Duodenal mucosa (tissue), 2 donors: ENCODE measurements at regions not wholly inside any gene's neighbourhood (a gene's known extent, or its start where the extent isn't known, plus 50 kb on each side); places are given as distances from the start of the nearest gene placed in this dataset.

ENCODE experiments used
- H3K27ac ChIP-seq: one replicate; pipeline ENCODE4 v1.7.0; 2013; ENCODE audit warnings: low read depth, low read length
- H3K27me3 ChIP-seq, 2 donors: one replicate each; pipeline ENCODE4 v1.7.0; 2013; ENCODE audit warnings: low read length in 2 of 2, control low read depth in 1 of 2; ENCODE audit not compliant: insufficient read depth in 2 of 2, control insufficient read depth in 1 of 2
- H3K36me3 ChIP-seq, 2 donors: one replicate each; pipeline ENCODE4 v1.7.0; 2013; ENCODE audit warnings: low read length in 2 of 2, control low read depth in 1 of 2; ENCODE audit not compliant: insufficient read depth in 2 of 2, control insufficient read depth in 1 of 2
- H3K4me1 ChIP-seq, 2 donors: one replicate each; pipeline ENCODE4 v1.7.0; 2013; ENCODE audit warnings: low read length in 2 of 2, control low read depth in 1 of 2; ENCODE audit not compliant: insufficient read depth in 2 of 2, control insufficient read depth in 1 of 2
- H3K4me3 ChIP-seq, 2 donors: one replicate each; pipeline ENCODE4 v1.7.0; 2013; ENCODE audit warnings: low read length in 2 of 2, low read depth in 1 of 2
- H3K9ac ChIP-seq, 2 donors: one replicate each; pipeline ENCODE4 v1.7.0; 2013; ENCODE audit warnings: low read length in 2 of 2, low read depth in 1 of 2
- H3K9me3 ChIP-seq, 2 donors: one replicate each; pipeline ENCODE4 v1.7.0; 2013; ENCODE audit warnings: low read length in 2 of 2, control low read depth in 1 of 2; ENCODE audit not compliant: control insufficient read depth in 1 of 2

DNA sequence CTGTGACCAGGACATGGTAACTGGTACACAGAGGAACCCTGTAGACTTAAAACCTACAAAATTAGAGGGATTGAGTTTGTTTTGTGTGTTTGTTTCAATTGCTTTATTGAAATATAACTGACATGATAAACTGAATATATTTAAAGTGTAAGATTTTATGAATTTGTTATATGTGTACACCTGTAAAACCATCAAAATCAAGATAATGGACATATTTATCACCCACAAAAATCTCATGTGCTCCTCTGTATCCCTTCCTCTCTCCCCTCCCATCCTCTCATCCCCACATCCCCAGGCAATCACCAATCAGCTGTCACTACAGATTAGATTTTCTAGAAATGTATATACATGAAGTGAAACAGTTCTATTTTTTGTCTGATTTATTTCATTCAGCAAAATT is 565.5 kb downstream of the NOVA1 start:
- Histone ChIP-seq H3K4me3 (no peak overlapping the region), H3K9me3 (peaks cover 0 to 10% of the 10 kb centered on the region in 2 donors)

DNA sequence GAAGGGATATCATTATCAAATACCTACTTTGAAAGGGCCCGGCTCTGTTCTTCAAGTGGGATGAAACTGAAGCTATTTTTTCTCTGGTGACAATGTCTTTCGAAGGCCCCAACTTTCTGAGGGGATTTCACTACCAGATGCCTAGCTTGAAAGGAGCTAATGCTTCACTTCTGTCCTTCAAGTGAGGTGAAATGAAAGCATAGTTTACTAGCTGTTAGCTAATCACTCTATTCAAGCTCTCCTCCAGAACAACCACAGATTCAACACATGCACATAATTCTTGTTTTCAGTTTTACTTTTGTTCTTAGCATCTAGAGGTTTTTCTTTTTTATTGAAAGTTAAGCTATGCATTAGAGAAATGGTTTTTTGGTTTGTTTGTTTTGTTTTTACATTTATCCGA is 571.4 kb downstream of the NOVA1 start:
- peaks cover 0 to 4% of the 10 kb centered on the region in 2 donors for H3K9me3 ChIP-seq
- no peaks in the 10 kb centered on the region for H3K4me1 ChIP-seq
- no peak overlapping the region for H3K27ac ChIP-seq
- no peak overlapping the region for H3K4me3 ChIP-seq
- no peaks in the 10 kb centered on the region for H3K27me3 ChIP-seq
- no peak overlapping the region for H3K9ac ChIP-seq
- no peaks in the 10 kb centered on the region for H3K36me3 ChIP-seq

More for the DNA sequence above, 565.5 kb downstream of the NOVA1 start:
- Histone ChIP-seq H3K36me3 (no peaks in the 10 kb centered on the region), H3K27ac (no peak overlapping the region), H3K9ac (no peak overlapping the region), H3K4me1 (no peaks in the 10 kb centered on the region), H3K27me3 (no peaks in the 10 kb centered on the region)

DNA sequence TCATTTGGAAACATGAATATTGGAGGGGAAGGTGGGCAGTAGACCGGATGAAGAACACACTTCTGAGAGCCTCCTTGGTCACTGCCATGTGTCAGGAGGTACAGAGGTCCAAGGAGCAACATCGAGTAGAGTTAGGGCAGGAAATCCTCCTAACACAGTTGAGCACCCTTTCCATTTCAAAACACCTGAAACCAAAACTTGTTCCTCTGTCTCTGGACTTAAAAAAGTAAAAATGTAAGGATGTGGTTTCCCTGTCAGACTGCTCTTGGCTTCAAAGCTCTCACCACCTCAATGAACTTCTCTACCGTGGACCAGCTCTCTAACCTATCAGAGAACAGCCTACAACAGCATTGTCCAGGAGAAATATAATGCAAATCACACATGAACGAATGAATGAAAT is 573.9 kb downstream of the NOVA1 start:
- Histone ChIP-seq H3K36me3 (no peaks in the 10 kb centered on the region), H3K27me3 (no peaks in the 10 kb centered on the region), H3K4me3 (no peak overlapping the region), H3K9me3 (peaks cover 0 to 4% of the 10 kb centered on the region in 2 donors), H3K4me1 (no peaks in the 10 kb centered on the region), H3K27ac (no peak overlapping the region), H3K9ac (no peak overlapping the region)

DNA sequence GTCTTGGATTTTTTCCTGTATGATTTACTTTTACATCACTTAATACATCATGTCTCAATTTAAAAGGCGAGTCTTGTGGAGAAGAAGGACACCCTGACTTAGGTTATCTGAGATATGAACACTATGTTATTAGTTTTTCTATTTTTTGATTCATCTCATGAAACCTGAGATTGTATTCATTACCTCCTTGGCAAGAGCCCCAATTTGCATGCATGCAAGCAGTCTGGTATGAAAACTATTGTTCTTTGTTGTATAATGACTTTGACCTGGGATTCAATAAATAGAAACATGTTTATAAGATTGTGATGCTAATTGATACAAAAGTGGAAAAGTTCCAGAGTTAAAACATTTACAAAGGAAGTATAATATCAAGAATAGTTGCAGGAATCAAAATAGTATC is 576.1 kb downstream of the NOVA1 start:
- Histone ChIP-seq H3K36me3 (no peaks in the 10 kb centered on the region), H3K4me3 (no peak overlapping the region), H3K9ac (no peak overlapping the region), H3K27ac (no peak overlapping the region), H3K4me1 (no peaks in the 10 kb centered on the region), H3K9me3 (peaks cover 0 to 4% of the 10 kb centered on the region in 2 donors), H3K27me3 (no peaks in the 10 kb centered on the region)

DNA sequence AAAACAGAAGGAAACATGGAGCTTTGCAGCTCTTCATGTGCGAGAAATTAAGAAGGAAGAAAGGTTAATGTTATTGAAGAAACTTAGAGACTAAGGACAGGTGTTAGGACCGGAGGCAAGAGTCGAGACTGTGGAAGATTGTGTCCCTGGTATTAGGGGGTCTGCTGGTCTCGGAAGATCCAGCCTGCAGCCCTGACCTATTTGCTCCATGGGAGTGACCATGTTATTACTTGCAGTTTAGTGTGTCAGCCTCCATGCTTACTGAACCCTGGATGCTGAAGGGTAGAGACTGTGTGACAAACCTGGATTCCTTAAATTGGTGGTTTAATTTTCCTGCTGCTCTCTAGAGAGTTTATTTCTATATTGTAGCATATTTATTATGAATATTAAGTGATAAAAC is 580.6 kb downstream of the NOVA1 start:
- H3K4me3 ChIP-seq = no peak overlapping the region
- H3K9me3 ChIP-seq = peaks cover 0 to 5% of the 10 kb centered on the region in 2 donors
- H3K27me3 ChIP-seq = no peaks in the 10 kb centered on the region

DNA sequence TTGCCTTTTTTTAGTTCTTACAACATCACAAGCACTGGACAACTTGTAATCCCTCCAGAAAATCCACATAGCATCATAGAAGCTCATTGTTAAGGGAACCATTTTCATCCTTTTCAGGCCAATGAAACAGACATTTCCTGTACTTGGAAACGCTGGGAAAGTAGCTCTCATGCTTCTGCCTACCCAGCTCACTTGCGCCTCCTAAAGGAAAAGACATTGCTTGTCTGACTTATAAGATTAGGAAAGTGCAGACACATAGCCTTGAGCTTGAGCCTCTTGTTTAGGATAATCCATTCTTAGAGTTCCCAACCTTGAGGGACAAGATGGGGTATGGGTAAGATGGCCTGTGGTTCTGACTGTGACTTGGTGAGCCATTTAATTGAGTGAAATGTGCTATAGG is 589.5 kb downstream of the NOVA1 start:
- Histone ChIP-seq H3K9me3 (peaks cover 0 to 12% of the 10 kb centered on the region in 2 donors), H3K4me3 (no peak overlapping the region), H3K27me3 (no peaks in the 10 kb centered on the region), H3K27ac (no peak overlapping the region), H3K36me3 (no peaks in the 10 kb centered on the region), H3K4me1 (no peaks in the 10 kb centered on the region), H3K9ac (no peak overlapping the region)

More for the DNA sequence above, 580.6 kb downstream of the NOVA1 start:
- H3K4me1 ChIP-seq = no peaks in the 10 kb centered on the region
- H3K36me3 ChIP-seq = no peaks in the 10 kb centered on the region
- H3K9ac ChIP-seq = no peak overlapping the region
- no peak overlapping the region for H3K27ac ChIP-seq

- Histone ChIP-seq H3K27ac (no peak overlapping the region), H3K4me3 (no peak overlapping the region), H3K27me3 (no peaks in the 10 kb centered on the region), H3K4me1 (no peaks in the 10 kb centered on the region), H3K36me3 (no peaks in the 10 kb centered on the region), H3K9me3 (peaks cover 0 to 4% of the 10 kb centered on the region in 2 donors), H3K9ac (no peak overlapping the region)
These were observed 593.5 kb downstream of the NOVA1 start for GRCh38 chr14:26004342-26004741.

- H3K36me3 ChIP-seq = no peaks in the 10 kb centered on the region
These were observed 604.0 kb downstream of the NOVA1 start for GRCh38 chr14:25993830-25994229.

GRCh38 chr14:25988536-25988935 is 609.3 kb downstream of the NOVA1 start:
- H3K27me3 ChIP-seq = no peaks in the 10 kb centered on the region
- no peaks in the 10 kb centered on the region for H3K4me1 ChIP-seq
- no peak overlapping the region for H3K4me3 ChIP-seq
- H3K9ac ChIP-seq = no peak overlapping the region
- peaks cover 2 to 13% of the 10 kb centered on the region in 2 donors for H3K9me3 ChIP-seq
- H3K36me3 ChIP-seq = no peaks in the 10 kb centered on the region
- H3K27ac ChIP-seq = no peak overlapping the region

More at GRCh38 chr14:25993830-25994229, 604.0 kb downstream of the NOVA1 start:
- Histone ChIP-seq H3K27me3 (no peaks in the 10 kb centered on the region), H3K4me3 (no peak overlapping the region), H3K9me3 (peaks cover 0 to 11% of the 10 kb centered on the region in 2 donors), H3K27ac (no peak overlapping the region), H3K9ac (no peak overlapping the region), H3K4me1 (no peaks in the 10 kb centered on the region)

DNA sequence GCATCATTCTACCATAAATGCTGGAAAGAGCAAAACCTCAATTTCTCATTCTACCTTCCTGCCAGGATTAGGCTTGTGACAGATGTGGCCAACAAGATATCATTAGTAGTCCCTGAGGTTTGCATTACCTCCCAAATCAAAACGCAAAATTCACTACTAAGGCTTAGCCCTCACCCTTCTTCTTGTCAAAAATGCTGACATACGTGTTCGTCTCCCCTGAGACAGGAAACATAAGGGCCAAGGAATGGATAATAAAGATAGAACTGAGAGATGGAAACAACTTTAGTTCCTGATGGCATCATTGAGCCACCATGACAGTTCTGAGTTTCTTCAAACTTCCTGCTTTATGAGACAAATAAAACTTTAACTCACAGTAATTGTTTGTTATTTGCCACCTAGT is 642.1 kb downstream of the NOVA1 start:
- H3K9me3 ChIP-seq = peaks cover 0 to 15% of the 10 kb centered on the region in 2 donors
- no peaks in the 10 kb centered on the region for H3K27me3 ChIP-seq
- no peaks in the 10 kb centered on the region for H3K4me1 ChIP-seq
- H3K27ac ChIP-seq = no peak overlapping the region
- no peak overlapping the region for H3K9ac ChIP-seq
- H3K4me3 ChIP-seq = no peak overlapping the region
- H3K36me3 ChIP-seq = no peaks in the 10 kb centered on the region
